Stimulated activated CD8-positive, alpha-beta memory T cell treated with anti-CD3 and anti-CD28 coated beads, Interleukin-12 subunit alpha, Interleukin-12 subunit beta, amount 100 ng/mL, for 24 hours (primary cell): ENCODE measurements at regions not wholly inside any gene's neighbourhood (a gene's known extent, or its start where the extent isn't known, plus 50 kb on each side); places are given as distances from the start of the nearest gene placed in this dataset.

Experiments used
- DNase-seq: peaks from one replicate; pipeline ENCODE4 v3.0.0-alpha.2; 2020; ENCODE audit errors: extremely low read depth

GRCh38 chr13:33746867-33747266 lies 71.1 kb upstream of the RFC3 start:
- no peak for DNase-seq

- no peak for DNase-seq
Observed at GRCh38 chr13:33751151-33751550, 66.8 kb upstream of the RFC3 start.

GRCh38 chr13:33752094-33752493 lies 65.9 kb upstream of the RFC3 start:
- no peak for DNase-seq

- DNase-seq, result no peak
Observed at GRCh38 chr13:33752597-33752996, 65.4 kb upstream of the RFC3 start.

- DNase-seq, result no peak
Observed at GRCh38 chr13:33756929-33757328, 61.0 kb upstream of the RFC3 start.

- no peak for DNase-seq
Observed at GRCh38 chr13:33757713-33758112, 60.2 kb upstream of the RFC3 start.

- no peak for DNase-seq
Observed at GRCh38 chr13:33758113-33758512, 59.8 kb upstream of the RFC3 start.

- no peak for DNase-seq
Observed at GRCh38 chr13:33761740-33762139, 56.2 kb upstream of the RFC3 start.

GRCh38 chr13:33763021-33763420 lies 54.9 kb upstream of the RFC3 start:
- DNase-seq, result no peak

GRCh38 chr13:33764716-33765115 lies 53.2 kb upstream of the RFC3 start:
- no peak for DNase-seq

- no peak for DNase-seq
Observed at GRCh38 chr13:33766329-33767123, 51.4 kb upstream of the RFC3 start.

GRCh38 chr13:33767140-33767539 lies 50.8 kb upstream of the RFC3 start:
- DNase-seq, result no peak
